ENCODE measurements at regions not wholly inside any gene's neighbourhood (a gene's known extent, or its start where the extent isn't known, plus 50 kb on each side); places are given as distances from the start of the nearest gene placed in this dataset.

- TF ChIP-seq CTCF (IDR thresholded peaks at IDR 0.05; ENCODE audit: low read depth, low read length) (no peak), EZH2phosphoT487 (IDR thresholded peaks at IDR 0.05; ENCODE audit: low read depth) (no peak)
These were observed 194.7 kb upstream of the RAB4A start for GRCh38 chr1:229076195-229076594.

Measured in OCI-LY3 (cell line).